ENCODE measurements at regions not wholly inside any gene's neighbourhood (a gene's known extent, or its start where the extent isn't known, plus 50 kb on each side); places are given as distances from the start of the nearest gene placed in this dataset.

DNA sequence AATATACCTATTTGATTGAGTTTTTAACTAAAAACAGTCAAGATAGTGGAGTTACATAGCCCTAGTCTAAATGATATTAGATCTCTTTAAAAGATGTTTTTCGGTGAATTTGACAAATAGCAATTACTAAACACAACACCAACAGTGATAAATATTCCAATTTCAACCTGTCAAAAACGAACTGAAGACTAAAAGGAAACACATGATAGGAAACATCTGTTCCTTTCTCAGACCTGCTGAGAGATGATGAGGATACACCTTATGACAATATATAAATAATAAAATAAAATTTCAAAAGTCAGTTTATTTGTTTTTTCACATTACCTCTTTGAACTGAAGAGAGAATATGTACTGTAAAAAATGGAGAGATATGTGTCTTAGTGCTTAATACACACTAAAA is 232.7 kb downstream of the RASSF9 start:
- H3K9me3 ChIP-seq, result peaks cover 0 to 5% (median 0%) of the 10 kb centered on the region in 12 donors
- no peaks in the 10 kb centered on the region for H3K27me3 ChIP-seq
- no peak overlapping the region for H3K4me3 ChIP-seq
- 42 to 48% (median 47%) methylated on average over 2 of the region's 2 CpGs for WGBS, 4 donors
- TF ChIP-seq POLR2A (IDR thresholded peaks at IDR 0.05), result no peak
- TF ChIP-seq, protein P1, sequence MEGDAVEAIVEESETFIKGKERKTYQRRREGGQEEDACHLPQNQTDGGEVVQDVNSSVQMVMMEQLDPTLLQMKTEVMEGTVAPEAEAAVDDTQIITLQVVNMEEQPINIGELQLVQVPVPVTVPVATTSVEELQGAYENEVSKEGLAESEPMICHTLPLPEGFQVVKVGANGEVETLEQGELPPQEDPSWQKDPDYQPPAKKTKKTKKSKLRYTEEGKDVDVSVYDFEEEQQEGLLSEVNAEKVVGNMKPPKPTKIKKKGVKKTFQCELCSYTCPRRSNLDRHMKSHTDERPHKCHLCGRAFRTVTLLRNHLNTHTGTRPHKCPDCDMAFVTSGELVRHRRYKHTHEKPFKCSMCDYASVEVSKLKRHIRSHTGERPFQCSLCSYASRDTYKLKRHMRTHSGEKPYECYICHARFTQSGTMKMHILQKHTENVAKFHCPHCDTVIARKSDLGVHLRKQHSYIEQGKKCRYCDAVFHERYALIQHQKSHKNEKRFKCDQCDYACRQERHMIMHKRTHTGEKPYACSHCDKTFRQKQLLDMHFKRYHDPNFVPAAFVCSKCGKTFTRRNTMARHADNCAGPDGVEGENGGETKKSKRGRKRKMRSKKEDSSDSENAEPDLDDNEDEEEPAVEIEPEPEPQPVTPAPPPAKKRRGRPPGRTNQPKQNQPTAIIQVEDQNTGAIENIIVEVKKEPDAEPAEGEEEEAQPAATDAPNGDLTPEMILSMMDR (IDR thresholded peaks at IDR 0.05), result no peak
- intact Hi-C loops (cut with DNase I), result no loop called here
- H3K4me1 ChIP-seq, result no peaks in the 10 kb centered on the region
- no peak for DNase-seq
- H3K27ac ChIP-seq, result no peak overlapping the region
- ATAC-seq, result no peak
- H3K36me3 ChIP-seq, result no peaks in the 10 kb centered on the region

DNA sequence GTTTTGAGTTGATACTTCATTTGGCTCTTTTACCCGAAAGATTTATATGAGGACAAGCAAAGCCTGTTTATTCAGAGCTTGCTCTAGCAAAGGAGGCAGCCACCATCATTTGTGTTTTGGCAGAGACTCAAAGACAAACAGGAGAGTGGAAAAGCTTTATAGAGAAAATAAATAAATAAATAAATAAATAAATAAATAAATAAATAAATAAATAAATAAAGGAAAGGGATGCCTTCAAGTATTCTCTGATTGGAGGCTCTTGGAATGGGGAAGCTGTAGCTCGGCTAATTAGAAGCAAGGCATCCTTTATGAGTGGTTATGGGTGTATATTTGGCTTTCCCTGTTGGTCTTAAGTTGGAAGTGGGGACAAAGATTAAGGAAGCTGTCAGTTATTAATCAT is 229.8 kb downstream of the RASSF9 start:
- no peaks in the 10 kb centered on the region for H3K36me3 ChIP-seq
- no peaks in the 10 kb centered on the region for H3K27me3 ChIP-seq
- no peak for ATAC-seq
- intact Hi-C loops (cut with DNase I), result no loop called here
- peaks cover 0 to 5% (median 0%) of the 10 kb centered on the region in 12 donors for H3K9me3 ChIP-seq
- no peaks in the 10 kb centered on the region for H3K4me1 ChIP-seq
- DNase-seq, result no peak
- 48 to 81% (median 65%) methylated on average over 2 of the region's 2 CpGs for WGBS, 4 donors
- no peak for TF ChIP-seq POLR2A (IDR thresholded peaks at IDR 0.05)
- TF ChIP-seq, protein P1 (IDR thresholded peaks at IDR 0.05), result no peak
- no peak overlapping the region for H3K27ac ChIP-seq
- no peak overlapping the region for H3K4me3 ChIP-seq

DNA sequence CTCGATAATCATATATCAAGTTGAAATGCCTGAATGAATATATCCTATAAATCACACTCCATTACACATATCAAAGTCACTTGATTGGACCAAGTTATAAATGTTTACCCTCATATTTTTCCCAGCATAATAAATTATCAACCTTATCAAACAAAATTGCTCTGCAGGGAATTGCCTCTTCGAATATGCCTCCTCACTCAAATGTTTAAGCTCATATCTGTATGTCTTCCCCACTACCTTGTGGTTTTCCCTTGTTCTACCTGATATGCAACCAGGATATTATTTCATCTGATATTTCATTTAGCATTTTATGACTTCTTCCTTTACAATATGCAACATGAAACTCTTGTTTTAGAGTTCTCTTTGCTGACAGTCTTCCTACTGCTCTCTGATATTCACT is 226.4 kb downstream of the RASSF9 start:
- H3K4me3 ChIP-seq, result no peak overlapping the region
- TF ChIP-seq POLR2A (IDR thresholded peaks at IDR 0.05), result no peak
- TF ChIP-seq, protein P1 (IDR thresholded peaks at IDR 0.05), result no peak
- no peak for DNase-seq
- intact Hi-C loops (cut with DNase I), result loop anchor here in 1 of 10 donors (10.0 kb wide), 1 partner anchor 115 kb away; no protein-coding TSS in a partner anchor
- H3K4me1 ChIP-seq, result no peaks in the 10 kb centered on the region
- H3K27me3 ChIP-seq, result no peaks in the 10 kb centered on the region
- 74 to 80% (median 79%) methylated on average over 2 of the region's 2 CpGs for WGBS, 4 donors
- ATAC-seq, result no peak
- no peaks in the 10 kb centered on the region for H3K36me3 ChIP-seq
- H3K27ac ChIP-seq, result no peak overlapping the region
- peaks cover 0 to 16% (median 0%) of the 10 kb centered on the region in 12 donors for H3K9me3 ChIP-seq

DNA sequence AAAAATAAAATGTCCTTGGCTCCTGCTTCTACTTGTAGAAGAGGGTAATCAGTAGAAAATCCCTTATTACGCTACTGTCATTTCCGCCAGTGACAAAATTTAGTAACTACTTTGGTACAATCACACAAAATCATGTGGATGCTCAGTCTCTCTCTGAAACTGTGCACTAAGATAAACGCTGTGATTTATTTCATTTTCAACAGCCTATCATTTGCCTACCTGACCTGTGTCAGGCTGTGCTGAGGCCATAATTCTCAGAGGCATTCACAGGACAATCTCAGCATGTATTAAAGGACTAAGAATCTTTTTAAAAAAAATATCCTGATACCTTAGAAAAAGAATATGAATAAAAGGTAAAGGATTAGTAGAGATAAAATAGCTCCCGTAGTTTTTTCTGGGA is 226.0 kb downstream of the RASSF9 start:
- no peaks in the 10 kb centered on the region for H3K4me1 ChIP-seq
- DNase-seq (no peak), ATAC-seq (no peak)
- WGBS, 4 donors, result 87 to 89% (median 88%) methylated on average over 4 of the region's 4 CpGs
- peaks cover 0 to 16% (median 0%) of the 10 kb centered on the region in 12 donors for H3K9me3 ChIP-seq
- no peak overlapping the region for H3K4me3 ChIP-seq
- no peaks in the 10 kb centered on the region for H3K27me3 ChIP-seq
- no peak overlapping the region for H3K27ac ChIP-seq
- TF ChIP-seq, protein P1 (IDR thresholded peaks at IDR 0.05), result no peak
- no peak for TF ChIP-seq POLR2A (IDR thresholded peaks at IDR 0.05)
- no peaks in the 10 kb centered on the region for H3K36me3 ChIP-seq
- intact Hi-C loops (cut with DNase I), result loop anchor here in 1 of 10 donors (10.0 kb wide), 1 partner anchor 115 kb away; no protein-coding TSS in a partner anchor
